HG02588 (cell line): ENCODE measurements at regions not wholly inside any gene's neighbourhood (a gene's known extent, or its start where the extent isn't known, plus 50 kb on each side); places are given as distances from the start of the nearest gene placed in this dataset.

Experiments used
- ATAC-seq: cut with Tn5 transposase; IDR thresholded peaks from one replicate; pipeline ENCODE4 v1.9.1; 2021; ENCODE audit warnings: mild to moderate bottlenecking, moderate library complexity; ENCODE audit not compliant: unreplicated experiment

- peak; percentile 67 for ATAC-seq
Observed at GRCh38 chr5:160508780-160509361, 87.2 kb downstream of the PTTG1 start.

DNA sequence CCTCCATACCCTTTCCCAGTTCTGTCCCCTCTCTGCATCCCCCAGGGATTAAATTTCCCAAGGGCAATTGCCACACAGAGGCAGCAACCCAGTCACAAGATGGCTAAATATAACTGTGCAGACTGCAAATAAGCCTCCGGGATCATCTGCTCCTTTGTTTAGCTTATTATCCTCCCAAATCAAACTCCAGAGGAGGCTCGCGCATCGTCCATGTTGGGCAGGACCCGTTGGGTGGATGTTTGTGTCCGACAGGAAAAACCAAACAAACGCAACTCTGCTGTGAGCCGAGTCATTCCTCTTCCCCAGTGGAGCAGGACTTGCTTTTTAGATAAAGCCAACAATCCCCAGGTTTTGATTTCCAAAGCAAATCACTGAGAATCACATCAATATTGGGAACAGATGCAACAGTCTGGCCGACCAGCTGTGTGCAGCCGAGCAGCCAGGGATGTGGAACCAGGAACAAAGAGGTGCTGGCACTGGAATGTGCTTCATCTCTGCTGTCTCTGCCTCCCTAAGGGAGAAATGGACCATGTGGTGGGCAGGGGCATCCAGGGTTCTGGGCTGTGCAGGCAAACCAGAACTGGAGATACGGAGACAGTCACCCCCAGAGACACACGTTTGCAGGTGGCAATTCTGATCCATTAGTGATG, 89.8 kb downstream of the PTTG1 start:
- ATAC-seq: no peak
